Tibial artery (tissue), 4 donors: ENCODE measurements at regions not wholly inside any gene's neighbourhood (a gene's known extent, or its start where the extent isn't known, plus 50 kb on each side); places are given as distances from the start of the nearest gene placed in this dataset.
"Not testable (repeated sequence)": the region's sequence is repeated elsewhere in the genome, so short reads cannot be mapped to it uniquely, and the experiment has no call there.

Source experiments
- DNase-seq, 2 donors: peaks; one replicate each; pipeline ENCODE4 v3.0.0-alpha.2; 2019
- H3K27ac ChIP-seq, 2 donors: fragments of 200-600 bp; sonication (generic) in 1 of 2; 1 replicate in 1 of 2; 2 replicates in 1 of 2; pipeline ENCODE4 v1.5.1; 2018 to 2019; ENCODE audit warnings: mild to moderate bottlenecking in 1 of 2
- H3K27me3 ChIP-seq, 2 donors: fragments of 200-600 bp; sonication (generic) in 1 of 2; one replicate each; pipeline versions ENCODE4 v1.5.1 to v1.6.0; 2016 to 2019
- H3K36me3 ChIP-seq, 3 donors: fragments of 200-600 bp; sonication (generic) in 2 of 3; one replicate each; pipeline ENCODE4 v1.5.1; 2016 to 2019; ENCODE audit warnings: mild to moderate bottlenecking in 2 of 3
- H3K4me1 ChIP-seq, 4 donors: fragments of 200-600 bp; sonication (generic) in 2 of 4; 1 replicate in 3 of 4; 2 replicates in 1 of 4; pipeline ENCODE4 v1.5.1; 2016 to 2019
- H3K4me3 ChIP-seq, 2 donors: fragments of 200-600 bp; sonication (generic) in 1 of 2; 1 replicate in 1 of 2; 2 replicates in 1 of 2; pipeline ENCODE4 v1.5.1; 2018 to 2019; ENCODE audit warnings: mild to moderate bottlenecking in 2 of 2
- H3K9me3 ChIP-seq, 3 donors: fragments of 200-600 bp; sonication (generic) in 1 of 3; one replicate each; pipeline ENCODE4 v1.5.1; 2016 to 2019
- CTCF ChIP-seq, 2 experiments: fragments of 200-600 bp in 1 of 2; fragments of 450-650 bp in 1 of 2; IDR thresholded peaks; one replicate each; pipeline ENCODE4 v1.5.1; 2017 to 2019; ENCODE audit warnings: antibody characterized with exemption in 2 of 2, mild to moderate bottlenecking in 1 of 2, moderate library complexity in 1 of 2
- intact Hi-C: fragments of 100-400 bp; cut with DNase I; formaldehyde crosslinking; loops from one replicate; pipeline ENCODE4 v1.15.0; 2023; ENCODE audit warnings: low total_unique reads

DNA sequence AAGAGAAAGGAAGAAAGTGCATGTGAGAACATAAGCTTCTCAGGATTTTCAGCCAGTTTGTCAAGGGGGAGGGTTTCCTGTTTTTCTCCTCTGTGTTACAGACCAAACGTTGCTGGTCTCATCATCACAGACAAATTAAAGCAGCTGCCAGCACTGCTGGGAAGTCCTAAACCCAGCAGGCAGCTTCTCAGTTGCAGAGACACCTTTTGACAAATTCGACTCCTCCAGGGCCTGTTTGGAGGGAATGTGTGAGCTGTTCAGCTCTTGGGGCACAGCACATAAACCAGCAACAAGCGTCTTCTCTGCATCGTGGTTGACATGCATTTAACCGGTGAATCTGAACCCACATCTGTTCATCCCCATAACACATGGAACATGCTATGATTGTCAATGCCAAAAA lies 454.6 kb upstream of the RUNX1 start:
- H3K36me3 ChIP-seq: no peaks in the 10 kb centered on the region
- H3K4me3 ChIP-seq: no peak overlapping the region
- no peak for TF ChIP-seq CTCF (IDR thresholded peaks at IDR 0.05)
- DNase-seq: no peak
- no peaks in the 10 kb centered on the region for H3K27me3 ChIP-seq
- H3K4me1 ChIP-seq: no peaks in the 10 kb centered on the region
- H3K27ac ChIP-seq: no peak overlapping the region
- intact Hi-C loops: no loop called here
- no peaks in the 10 kb centered on the region for H3K9me3 ChIP-seq

- DNase-seq: no peak
- H3K36me3 ChIP-seq: no peaks in the 10 kb centered on the region
- H3K4me1 ChIP-seq: no peaks in the 10 kb centered on the region
- intact Hi-C loops: no loop called here
- no peak for TF ChIP-seq CTCF (IDR thresholded peaks at IDR 0.05)
- no peaks in the 10 kb centered on the region for H3K9me3 ChIP-seq
- H3K27me3 ChIP-seq: no peaks in the 10 kb centered on the region
- H3K27ac ChIP-seq: no peak overlapping the region
- H3K4me3 ChIP-seq: no peak overlapping the region
Measured at GRCh38 chr21:35502821-35503220, 453.7 kb upstream of the RUNX1 start.

GRCh38 chr21:35497522-35497921 lies 448.4 kb upstream of the RUNX1 start:
- H3K4me1 ChIP-seq, intact Hi-C loops, H3K36me3 ChIP-seq, H3K9me3 ChIP-seq, DNase-seq, H3K27ac ChIP-seq, H3K27me3 ChIP-seq, H3K4me3 ChIP-seq: not testable (repeated sequence)

- intact Hi-C loops: no loop called here
Measured at GRCh38 chr21:35491920-35492678, 443.0 kb upstream of the RUNX1 start.

DNA sequence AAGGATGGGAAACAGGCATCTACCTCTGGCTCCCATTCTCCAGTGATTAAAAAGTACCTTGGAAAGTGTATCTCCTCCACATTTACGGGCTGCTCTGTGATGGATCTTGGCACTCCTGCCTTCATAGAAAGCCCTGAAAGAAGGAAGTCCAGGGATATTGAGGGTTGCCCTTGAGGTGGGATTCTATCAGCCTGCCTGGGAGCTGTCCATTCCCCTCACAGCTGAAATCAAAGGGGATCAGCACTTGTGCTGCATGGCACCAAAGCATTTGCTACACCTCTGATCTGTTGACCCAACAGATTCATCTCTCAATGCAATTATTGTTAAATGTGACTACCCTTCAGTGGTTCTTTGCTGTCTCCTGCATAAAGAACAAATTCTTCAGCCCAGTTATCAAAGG lies 442.0 kb upstream of the RUNX1 start:
- no peak for DNase-seq
- Histone ChIP-seq H3K36me3 (no peaks in the 10 kb centered on the region), H3K9me3 (no peaks in the 10 kb centered on the region), H3K4me1 (no peaks in the 10 kb centered on the region), H3K27me3 (no peaks in the 10 kb centered on the region), H3K4me3 (no peak overlapping the region), H3K27ac (no peak overlapping the region)
- intact Hi-C loops: no loop called here
- no peak for TF ChIP-seq CTCF (IDR thresholded peaks at IDR 0.05)

More at GRCh38 chr21:35491920-35492678, 443.0 kb upstream of the RUNX1 start:
- H3K4me1 ChIP-seq: no peaks in the 10 kb centered on the region
- H3K4me3 ChIP-seq: no peak overlapping the region
- no peak for TF ChIP-seq CTCF (IDR thresholded peaks at IDR 0.05)
- H3K27me3 ChIP-seq: no peaks in the 10 kb centered on the region
- H3K9me3 ChIP-seq: no peaks in the 10 kb centered on the region
- no peak overlapping the region for H3K27ac ChIP-seq
- DNase-seq: no peak
- H3K36me3 ChIP-seq: no peaks in the 10 kb centered on the region

- intact Hi-C loops: no loop called here
- H3K9me3 ChIP-seq: no peaks in the 10 kb centered on the region
- H3K36me3 ChIP-seq: no peaks in the 10 kb centered on the region
- TF ChIP-seq CTCF (IDR thresholded peaks at IDR 0.05): no peak
- no peak for DNase-seq
- H3K27ac ChIP-seq: no peak overlapping the region
- no peaks in the 10 kb centered on the region for H3K4me1 ChIP-seq
- no peak overlapping the region for H3K4me3 ChIP-seq
- no peaks in the 10 kb centered on the region for H3K27me3 ChIP-seq
Measured at GRCh38 chr21:35489389-35489980, 440.4 kb upstream of the RUNX1 start.
